Natural killer cell (primary cell): ENCODE measurements at regions not wholly inside any gene's neighbourhood (a gene's known extent, or its start where the extent isn't known, plus 50 kb on each side); places are given as distances from the start of the nearest gene placed in this dataset.

Experiments
- ATAC-seq, 3 donors: fragments of 150-1000 bp in 2 of 3; fragments of 200-7000 bp in 1 of 3; cut with Tn5 transposase; 1 replicate in 1 of 3; 2 replicates in 2 of 3; pipeline ENCODE4 v1.10.0; 2021; ENCODE audit warnings: mild to moderate bottlenecking in 2 of 3, moderate library complexity in 2 of 3
- DNase-seq, 2 donors: peaks; one replicate each; pipeline versions ENCODE4 v3.0.0 to v3.0.0-alpha.2; 2013 to 2021; ENCODE audit warnings: mixed read lengths in 1 of 2
- H3K27ac ChIP-seq: one replicate; pipeline ENCODE4 v1.5.1; 2013; ENCODE audit warnings: mild to moderate bottlenecking, low read length
- H3K27me3 ChIP-seq: one replicate; pipeline ENCODE4 v1.6.1; 2013; ENCODE audit warnings: low read length; ENCODE audit not compliant: control insufficient read depth, insufficient read depth
- H3K36me3 ChIP-seq: one replicate; pipeline ENCODE4 v1.6.1; 2013; ENCODE audit warnings: low read length; ENCODE audit not compliant: control insufficient read depth, insufficient read depth
- H3K4me1 ChIP-seq: one replicate; pipeline ENCODE4 v1.6.1; 2013; ENCODE audit warnings: low read length; ENCODE audit not compliant: control insufficient read depth, insufficient read depth
- H3K4me3 ChIP-seq: one replicate; pipeline ENCODE4 v1.5.1; 2013; ENCODE audit warnings: low read length
- H3K9me3 ChIP-seq: one replicate; pipeline ENCODE4 v1.6.1; 2013; ENCODE audit warnings: low read length; ENCODE audit not compliant: control insufficient read depth, insufficient read depth
- H3K27ac Mint-ChIP-seq, 2 donors: one replicate each; pipeline ENCODE4 v1.8.0; 2022; ENCODE audit warnings: mild to moderate bottlenecking in 2 of 2, mixed read lengths in 2 of 2, moderate library complexity in 1 of 2
- H3K27me3 Mint-ChIP-seq, 2 donors: one replicate each; pipeline ENCODE4 v1.8.0; 2022; ENCODE audit warnings: low read depth in 2 of 2, mixed read lengths in 2 of 2
- H3K36me3 Mint-ChIP-seq: one replicate; pipeline ENCODE4 v1.8.0; 2022; ENCODE audit warnings: mixed read lengths
- H3K4me1 Mint-ChIP-seq, 2 donors: one replicate each; pipeline ENCODE4 v1.8.0; 2022; ENCODE audit warnings: mixed read lengths in 2 of 2
- H3K4me3 Mint-ChIP-seq: one replicate; pipeline ENCODE4 v1.8.0; 2022; ENCODE audit warnings: mild to moderate bottlenecking, moderate library complexity, mixed read lengths
- H3K9me3 Mint-ChIP-seq, 2 donors: one replicate each; pipeline ENCODE4 v1.8.0; 2022; ENCODE audit warnings: mixed read lengths in 2 of 2
- WGBS: methylation state at CpG from one replicate; pipeline ENCODE4 v1.1.7; 2013; ENCODE audit warnings: missing lambda C conversion rate; ENCODE audit not compliant: insufficient coverage; 5-methylcytosine and 5-hydroxymethylcytosine counted together
- intact Hi-C: fragments of 100-400 bp; cut with micrococcal nuclease; formaldehyde crosslinking; loops from one replicate; pipeline ENCODE4 v1.14.2; 2022
- TF ChIP-seq, protein P1 (sequence below): fragments of 200-600 bp; IDR thresholded peaks from one replicate; pipeline ENCODE4 v1.8.0; 2022; ENCODE audit warnings: antibody characterized with exemption

DNA sequence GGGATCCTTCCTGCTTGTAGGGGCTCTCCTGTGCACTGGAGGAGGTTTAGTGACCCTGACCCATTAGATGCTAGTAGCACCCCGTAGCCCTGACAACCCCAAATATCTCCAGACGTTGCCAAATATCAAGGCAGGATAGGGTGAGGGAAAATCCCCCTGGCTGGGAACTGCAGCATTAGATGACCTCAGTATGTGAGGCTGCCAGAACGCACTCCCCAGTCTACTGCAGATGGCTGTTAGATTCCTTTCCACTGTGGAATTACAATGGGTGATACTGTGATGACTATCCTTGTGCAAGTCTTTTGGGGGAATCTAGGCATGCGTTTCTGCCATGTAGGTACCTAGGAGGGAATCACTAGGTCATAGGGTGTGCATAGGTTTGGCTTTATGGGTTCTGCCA is 226.3 kb upstream of the KCNG1 start:
- no peak overlapping the region for H3K4me3 ChIP-seq
- WGBS, result 72% methylated on average over 3 of the region's 4 CpGs
- intact Hi-C loops, result no loop called here
- TF ChIP-seq, protein P1, sequence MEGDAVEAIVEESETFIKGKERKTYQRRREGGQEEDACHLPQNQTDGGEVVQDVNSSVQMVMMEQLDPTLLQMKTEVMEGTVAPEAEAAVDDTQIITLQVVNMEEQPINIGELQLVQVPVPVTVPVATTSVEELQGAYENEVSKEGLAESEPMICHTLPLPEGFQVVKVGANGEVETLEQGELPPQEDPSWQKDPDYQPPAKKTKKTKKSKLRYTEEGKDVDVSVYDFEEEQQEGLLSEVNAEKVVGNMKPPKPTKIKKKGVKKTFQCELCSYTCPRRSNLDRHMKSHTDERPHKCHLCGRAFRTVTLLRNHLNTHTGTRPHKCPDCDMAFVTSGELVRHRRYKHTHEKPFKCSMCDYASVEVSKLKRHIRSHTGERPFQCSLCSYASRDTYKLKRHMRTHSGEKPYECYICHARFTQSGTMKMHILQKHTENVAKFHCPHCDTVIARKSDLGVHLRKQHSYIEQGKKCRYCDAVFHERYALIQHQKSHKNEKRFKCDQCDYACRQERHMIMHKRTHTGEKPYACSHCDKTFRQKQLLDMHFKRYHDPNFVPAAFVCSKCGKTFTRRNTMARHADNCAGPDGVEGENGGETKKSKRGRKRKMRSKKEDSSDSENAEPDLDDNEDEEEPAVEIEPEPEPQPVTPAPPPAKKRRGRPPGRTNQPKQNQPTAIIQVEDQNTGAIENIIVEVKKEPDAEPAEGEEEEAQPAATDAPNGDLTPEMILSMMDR, result no peak
- H3K27ac Mint-ChIP-seq, result no peak overlapping the region
- H3K27ac ChIP-seq, result no peak overlapping the region
- H3K27me3 Mint-ChIP-seq, result peaks cover 17 to 43% of the 10 kb centered on the region in 2 donors
- no peak overlapping the region for H3K4me3 Mint-ChIP-seq
- H3K9me3 ChIP-seq, result no peaks in the 10 kb centered on the region
- no peaks in the 10 kb centered on the region for H3K4me1 Mint-ChIP-seq
- no peaks in the 10 kb centered on the region for H3K4me1 ChIP-seq
- ATAC-seq (no peak), DNase-seq (no peak)
- no peaks in the 10 kb centered on the region for H3K9me3 Mint-ChIP-seq
- H3K36me3 Mint-ChIP-seq, result no peaks in the 10 kb centered on the region
- H3K27me3 ChIP-seq, result no peaks in the 10 kb centered on the region
- H3K36me3 ChIP-seq, result no peaks in the 10 kb centered on the region

DNA sequence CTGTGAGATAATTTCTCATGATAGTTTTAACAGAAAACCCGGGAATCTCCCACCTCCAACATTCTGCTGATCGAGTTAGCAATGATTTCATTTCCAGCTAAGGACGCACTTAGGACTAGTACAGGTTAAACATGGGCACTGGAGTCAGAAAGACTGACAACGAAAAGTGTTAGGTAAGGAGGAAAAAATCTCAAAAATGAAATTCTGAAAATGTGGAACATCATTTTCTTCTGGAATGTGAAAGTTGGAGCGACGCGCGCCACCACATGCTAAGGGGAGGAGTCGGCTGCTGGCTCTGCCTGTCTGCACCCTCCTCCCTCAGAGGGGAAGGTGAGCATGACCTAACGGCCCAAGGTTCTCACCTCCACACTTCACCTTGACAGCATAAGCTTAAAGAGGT is 221.6 kb upstream of the KCNG1 start:
- Mint-ChIP-seq H3K4me3 (no peak overlapping the region), H3K4me1 (no peaks in the 10 kb centered on the region), H3K36me3 (no peaks in the 10 kb centered on the region), H3K9me3 (peaks cover 0 to 3% of the 10 kb centered on the region in 2 donors), H3K27me3 (peaks cover 17 to 19% of the 10 kb centered on the region in 2 donors), H3K27ac (no peak overlapping the region)
- H3K9me3 ChIP-seq, result no peaks in the 10 kb centered on the region
- DNase-seq (no peak), ATAC-seq (no peak)
- H3K27me3 ChIP-seq, result no peaks in the 10 kb centered on the region
- H3K36me3 ChIP-seq, result no peaks in the 10 kb centered on the region
- WGBS, result 88% methylated on average over 10 of the region's 10 CpGs
- H3K27ac ChIP-seq, result no peak overlapping the region
- H3K4me3 ChIP-seq, result no peak overlapping the region
- H3K4me1 ChIP-seq, result no peaks in the 10 kb centered on the region
- intact Hi-C loops, result no loop called here
- TF ChIP-seq, protein P1, result no peak

DNA sequence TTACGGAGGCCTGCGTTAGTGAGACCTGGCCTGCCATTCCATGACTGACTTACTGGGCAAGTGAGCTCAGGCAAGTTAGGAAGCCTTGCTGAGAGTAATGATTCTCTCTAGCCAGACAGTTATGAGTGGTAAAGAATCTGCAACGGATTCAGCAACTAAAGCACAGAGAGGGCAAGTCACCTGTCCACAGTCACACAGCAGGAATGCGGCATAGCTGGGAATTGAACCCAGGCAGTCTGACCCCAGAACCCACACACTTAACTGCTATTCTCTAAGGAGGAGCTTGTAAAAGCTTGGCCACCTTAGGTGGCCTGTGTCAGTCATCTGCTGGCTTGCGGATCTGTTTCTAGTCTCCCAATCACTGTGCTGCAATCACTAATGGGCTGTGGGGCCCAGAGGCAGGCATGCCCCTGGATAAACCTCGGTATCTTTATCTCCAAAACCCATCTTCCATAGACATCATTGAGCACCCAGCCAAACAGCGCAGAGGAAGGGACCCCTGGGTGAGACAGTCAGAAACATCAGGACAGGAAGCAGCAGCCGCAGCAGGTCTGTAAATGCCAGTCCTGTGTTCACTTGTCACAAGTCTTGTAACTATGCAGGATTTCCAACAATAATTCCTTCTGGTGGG is 215.9 kb upstream of the KCNG1 start:
- no peaks in the 10 kb centered on the region for H3K36me3 ChIP-seq
- Mint-ChIP-seq H3K27ac (no peak overlapping the region), H3K36me3 (no peaks in the 10 kb centered on the region), H3K4me1 (no peaks in the 10 kb centered on the region), H3K27me3 (peaks cover 21 to 24% of the 10 kb centered on the region in 2 donors), H3K9me3 (peaks cover 0 to 3% of the 10 kb centered on the region in 2 donors), H3K4me3 (no peak overlapping the region)
- DNase-seq (no peak), ATAC-seq (no peak)
- no peak overlapping the region for H3K27ac ChIP-seq
- intact Hi-C loops, result no loop called here
- H3K9me3 ChIP-seq, result no peaks in the 10 kb centered on the region
- 86% methylated on average over 8 of the region's 8 CpGs for WGBS
- no peaks in the 10 kb centered on the region for H3K4me1 ChIP-seq
- TF ChIP-seq, protein P1, result no peak
- no peak overlapping the region for H3K4me3 ChIP-seq
- H3K27me3 ChIP-seq, result no peaks in the 10 kb centered on the region

DNA sequence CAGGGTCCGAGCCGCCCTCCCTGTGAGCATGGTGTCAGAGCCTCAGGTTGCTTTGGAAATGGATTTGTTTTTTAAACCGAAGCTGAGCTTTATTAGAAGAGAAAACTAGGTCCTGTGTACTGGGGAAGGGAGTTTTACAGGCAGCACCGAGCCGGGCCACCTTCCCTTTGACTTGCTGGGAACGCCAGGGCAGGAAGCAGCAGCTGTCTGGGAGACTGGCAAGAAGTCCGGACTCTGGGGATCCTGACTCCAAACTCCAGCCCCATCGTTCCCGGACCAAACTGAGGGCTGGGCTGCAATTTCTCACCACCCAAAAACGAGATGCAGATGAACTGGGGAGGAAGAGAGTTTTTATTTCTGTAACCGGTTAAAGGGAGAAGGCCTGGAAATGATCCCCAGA is 214.9 kb upstream of the KCNG1 start:
- peaks cover 15 to 24% of the 10 kb centered on the region in 2 donors for H3K27me3 Mint-ChIP-seq
- no peaks in the 10 kb centered on the region for H3K4me1 Mint-ChIP-seq
- Histone ChIP-seq H3K36me3 (no peaks in the 10 kb centered on the region), H3K4me1 (no peaks in the 10 kb centered on the region), H3K27ac (no peak overlapping the region), H3K9me3 (no peaks in the 10 kb centered on the region), H3K27me3 (no peaks in the 10 kb centered on the region), H3K4me3 (no peak overlapping the region)
- intact Hi-C loops, result no loop called here
- H3K9me3 Mint-ChIP-seq, result peaks cover 0 to 3% of the 10 kb centered on the region in 2 donors
- 90% methylated on average over 11 of the region's 11 CpGs for WGBS
- TF ChIP-seq, protein P1, result no peak
- no peak for ATAC-seq
- no peak overlapping the region for H3K4me3 Mint-ChIP-seq
- H3K36me3 Mint-ChIP-seq, result no peaks in the 10 kb centered on the region
- H3K27ac Mint-ChIP-seq, result no peak overlapping the region
- no peak for DNase-seq
